Keratinocyte (primary cell): ENCODE measurements at regions not wholly inside any gene's neighbourhood (a gene's known extent, or its start where the extent isn't known, plus 50 kb on each side); places are given as distances from the start of the nearest gene placed in this dataset.

Experiments
- DNase-seq: peaks from one replicate; pipeline ENCODE4 v3.0.0-alpha.2; 2011; ENCODE audit warnings: low read depth, missing footprints, low spot score
- FAIRE-seq: peaks from 2 replicates; lab custom pipeline; 2011; peaks lifted over from hg19 to GRCh38; lab: Jason Lieb, UNC
- H2AFZ ChIP-seq: 2 replicates; pipeline ENCODE4 v1.6.0; 2012; ENCODE audit warnings: low read length, control low read depth, inconsistent platforms; ENCODE audit not compliant: control insufficient read depth
- H3K27ac ChIP-seq: 2 replicates; pipeline ENCODE4 v1.5.1; 2011; ENCODE audit warnings: low read length; ENCODE audit not compliant: control insufficient read depth, insufficient read depth
- H3K27me3 ChIP-seq: 3 replicates; pipeline ENCODE4 v1.6.0; 2011; ENCODE audit warnings: low read length; ENCODE audit not compliant: control insufficient read depth, insufficient read depth; ENCODE audit errors: extremely low read depth
- H3K36me3 ChIP-seq, 2 experiments: 2 replicates in 1 of 2; 3 replicates in 1 of 2; pipeline ENCODE4 v1.5.1; 2011; ENCODE audit warnings: low read length in 2 of 2, mild to moderate bottlenecking in 1 of 2; ENCODE audit not compliant: control insufficient read depth in 2 of 2, insufficient read depth in 2 of 2; ENCODE audit errors: extremely low read depth in 1 of 2
- H3K4me1 ChIP-seq: 3 replicates; pipeline ENCODE4 v1.5.1; 2011; ENCODE audit warnings: low read length; ENCODE audit not compliant: control insufficient read depth, insufficient read depth; ENCODE audit errors: extremely low read depth
- H3K4me2 ChIP-seq: 3 replicates; pipeline ENCODE4 v1.6.0; 2011; ENCODE audit warnings: low read depth, low read length; ENCODE audit not compliant: control insufficient read depth, insufficient read depth; ENCODE audit errors: extremely low read depth
- H3K4me3 ChIP-seq, 3 experiments: fragments of 200-600 bp in 1 of 3; sonication (generic) in 1 of 3; 2 replicates in 2 of 3; 3 replicates in 1 of 3; pipeline ENCODE4 v1.5.1; 2011 to 2016; ENCODE audit warnings: low read length in 3 of 3, mild to moderate bottlenecking in 3 of 3, control low read depth in 2 of 3, inconsistent platforms in 1 of 3, low read depth in 1 of 3, mixed read lengths in 1 of 3, mixed run types in 1 of 3, moderate library complexity in 1 of 3; ENCODE audit not compliant: control insufficient read depth in 2 of 3, insufficient read depth in 2 of 3; ENCODE audit errors: extremely low read depth in 1 of 3
- H3K79me2 ChIP-seq: 2 replicates; pipeline ENCODE4 v1.6.0; 2012; ENCODE audit warnings: low read length; ENCODE audit not compliant: control insufficient read depth, insufficient read depth
- H3K9ac ChIP-seq: 3 replicates; pipeline ENCODE4 v1.6.0; 2011; ENCODE audit warnings: low read length; ENCODE audit not compliant: control insufficient read depth, insufficient read depth; ENCODE audit errors: extremely low read depth
- H3K9me1 ChIP-seq: 3 replicates; pipeline ENCODE4 v1.6.0; 2011; ENCODE audit warnings: low read length; ENCODE audit not compliant: control insufficient read depth, insufficient read depth; ENCODE audit errors: extremely low read depth
- H3K9me3 ChIP-seq: 2 replicates; pipeline ENCODE4 v1.5.1; 2012; ENCODE audit warnings: low read depth, low read length; ENCODE audit not compliant: control insufficient read depth
- H4K20me1 ChIP-seq: 3 replicates; pipeline ENCODE4 v1.6.0; 2011; ENCODE audit warnings: low read length; ENCODE audit not compliant: control insufficient read depth, insufficient read depth; ENCODE audit errors: extremely low read depth
- CTCF ChIP-seq, 3 experiments: IDR thresholded peaks in 1 of 3; conservative IDR thresholded peaks in 1 of 3; optimal IDR thresholded peaks in 1 of 3; 2 replicates in 2 of 3; 3 replicates in 1 of 3; pipeline versions ENCODE3 to v1.5.1; 2011; ENCODE audit warnings: low read length in 3 of 3, mild to moderate bottlenecking in 3 of 3, moderate library complexity in 2 of 3, control low read depth in 1 of 3, inconsistent platforms in 1 of 3; ENCODE audit not compliant: insufficient read depth in 2 of 3; ENCODE audit errors: extremely low read depth in 1 of 3
- EZH2 ChIP-seq: IDR thresholded peaks from one replicate; pipeline ENCODE4 v1.6.1; 2012; ENCODE audit warnings: inconsistent platforms, mild to moderate bottlenecking, low read length, moderate library complexity
- dilution Hi-C: fragments of 300-500 bp; cut with MboI; formaldehyde crosslinking; loops from one replicate; pipeline ENCODE4 v1.7.0; 2020; ENCODE audit warnings: low sequenced_read_pairs; ENCODE audit not compliant: extremely low pct_ligation_motif_present

- dilution Hi-C loops, result no loop called here
- peaks cover 5% of the 10 kb centered on the region for H3K27me3 ChIP-seq
These were observed 54.9 kb upstream of the HTATIP2 start for GRCh38 chr11:20308601-20309000.

GRCh38 chr11:20303391-20303965 is 60.0 kb upstream of the HTATIP2 start:
- Histone ChIP-seq H3K27me3 (peaks cover 9% of the 10 kb centered on the region), H3K36me3 (no peaks in the 10 kb centered on the region), H3K9me1 (no peaks in the 10 kb centered on the region), H3K9ac (no peak overlapping the region), H2AFZ (no peak overlapping the region), H4K20me1 (no peaks in the 10 kb centered on the region), H3K4me1 (no peaks in the 10 kb centered on the region), H3K79me2 (no peaks in the 10 kb centered on the region), H3K4me3 (no peak overlapping the region), H3K27ac (no peak overlapping the region), H3K9me3 (no peaks in the 10 kb centered on the region), H3K4me2 (no peak overlapping the region)
- dilution Hi-C loops, result no loop called here
- FAIRE-seq (no peak), DNase-seq (no peak)
- TF ChIP-seq CTCF (optimal IDR thresholded peaks at IDR 0.05 in 1 of 3, IDR thresholded peaks at IDR 0.05 in 1 of 3, conservative IDR thresholded peaks at IDR 0.05 in 1 of 3; ENCODE audit: extremely low read depth in 1 of 3, insufficient read depth in 2 of 3, low read length in 3 of 3) (no peak), EZH2 (no peak)

More at GRCh38 chr11:20308601-20309000, 54.9 kb upstream of the HTATIP2 start:
- Histone ChIP-seq H4K20me1 (no peaks in the 10 kb centered on the region), H3K4me1 (no peaks in the 10 kb centered on the region), H2AFZ (no peak overlapping the region), H3K4me2 (no peak overlapping the region), H3K9me3 (no peaks in the 10 kb centered on the region), H3K4me3 (no peak overlapping the region), H3K79me2 (no peaks in the 10 kb centered on the region), H3K27ac (no peak overlapping the region), H3K9me1 (no peaks in the 10 kb centered on the region), H3K36me3 (no peaks in the 10 kb centered on the region), H3K9ac (no peak overlapping the region)
- DNase-seq (no peak), FAIRE-seq (no peak)
- TF ChIP-seq EZH2 (no peak), CTCF (optimal IDR thresholded peaks at IDR 0.05 in 1 of 3, IDR thresholded peaks at IDR 0.05 in 1 of 3, conservative IDR thresholded peaks at IDR 0.05 in 1 of 3; ENCODE audit: extremely low read depth in 1 of 3, insufficient read depth in 2 of 3, low read length in 3 of 3) (no peak)
